ENCODE measurements at regions not wholly inside any gene's neighbourhood (a gene's known extent, or its start where the extent isn't known, plus 50 kb on each side); places are given as distances from the start of the nearest gene placed in this dataset.

DNA sequence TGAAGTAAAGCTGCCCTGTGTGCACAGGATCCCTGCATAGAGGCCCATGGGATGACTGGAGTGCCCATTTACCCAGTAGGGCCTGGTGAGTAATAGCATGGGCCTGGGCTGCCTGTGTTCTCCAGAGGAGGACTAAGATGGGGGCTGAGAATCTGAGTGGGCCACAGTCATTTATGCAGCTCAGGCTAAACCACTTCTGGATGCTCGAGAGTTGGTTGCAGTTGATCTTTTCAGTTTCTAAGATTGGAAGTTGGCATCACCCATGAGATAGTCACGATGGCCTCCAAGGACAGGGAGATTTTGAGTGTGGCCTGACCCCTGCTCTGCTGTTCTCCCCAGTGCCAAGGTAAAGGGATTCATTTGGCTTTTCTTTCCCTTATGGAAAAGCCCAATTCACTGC lies 179.1 kb upstream of the SPRED2 start:
- Histone ChIP-seq H3K27me3 (replicated peaks in 1 of 4; ENCODE audit: control insufficient read depth in 3 of 4, extremely low read depth in 1 of 4, insufficient read depth in 3 of 4, low read length in 3 of 4) (no peaks in the 10 kb centered on the region), H3K23ac (ENCODE audit: insufficient read length) (no peak overlapping the region), H3K4ac (replicated peaks; ENCODE audit: insufficient read length, low read depth, low read length) (no peak overlapping the region), H2BK12ac (ENCODE audit: low read depth, low read length) (no peak overlapping the region), H3K4me1 (replicated peaks in 1 of 4; ENCODE audit: control insufficient read depth in 3 of 4, insufficient read depth in 4 of 4, low read length in 3 of 4) (peaks cover 2 to 12% (median 9%) of the 10 kb centered on the region in 4 experiments; a peak in 4 of 7 replicates), H2BK15ac (ENCODE audit: low read length) (no peak overlapping the region), H3K79me1 (ENCODE audit: low read depth, low read length) (no peaks in the 10 kb centered on the region), H3K9me3 (ENCODE audit: insufficient read depth in 2 of 2, low read depth in 1 of 2, low read length in 1 of 2) (no peaks in the 10 kb centered on the region), H4K20me1 (replicated peaks in 1 of 2; ENCODE audit: control insufficient read depth in 1 of 2, insufficient read depth in 2 of 2, low read length in 2 of 2) (no peaks in the 10 kb centered on the region), H3K14ac (ENCODE audit: insufficient read length) (no peak overlapping the region), H3K4me3 (ENCODE audit: extremely low read depth in 1 of 4, insufficient read depth in 2 of 4, low read depth in 3 of 4, low read length in 4 of 4) (no peak overlapping the region), H3K9ac (replicated peaks in 1 of 4; ENCODE audit: extremely low read depth in 1 of 4, low read depth in 3 of 4, low read length in 3 of 4) (no peak overlapping the region), H3K79me2 (ENCODE audit: control insufficient read depth in 1 of 2, insufficient read depth in 2 of 2, low read length in 2 of 2) (no peaks in the 10 kb centered on the region), H3K4me2 (ENCODE audit: insufficient read depth in 1 of 2, low read depth in 2 of 2, low read length in 2 of 2) (no peak overlapping the region), H3K27ac (ENCODE audit: low read depth, low read length) (no peak overlapping the region), H3K18ac (ENCODE audit: extremely low read depth, low read length) (peak overlapping the region; percentile 48; the same call in 1 of the 2 replicates), H2BK20ac (ENCODE audit: low read length) (no peak overlapping the region), H2BK120ac (replicated peaks; ENCODE audit: low read depth, low read length) (no peak overlapping the region), H4K5ac (ENCODE audit: insufficient read length, low read depth, low read length) (no peak overlapping the region), H3K56ac (replicated peaks; ENCODE audit: insufficient read length, low read depth, low read length) (no peak overlapping the region), H2AFZ (ENCODE audit: low read length) (no peak overlapping the region), H3K23me2 (ENCODE audit: low read depth, low read length) (no peaks in the 10 kb centered on the region), H2AK5ac (ENCODE audit: low read depth, low read length) (no peak overlapping the region; the same call in 1 of the 2 replicates), H3K36me3 (ENCODE audit: control insufficient read depth in 2 of 4, insufficient read depth in 4 of 4, low read length in 3 of 4) (no peaks in the 10 kb centered on the region), H2BK5ac (ENCODE audit: low read depth, low read length) (no peak overlapping the region), H4K8ac (ENCODE audit: extremely low read depth, insufficient read depth, low read length) (0 out of 2 replicates have a peak overlapping the region, but pooled peaks have one; percentile 35), H4K91ac (replicated peaks; ENCODE audit: insufficient read length, low read length) (no peak overlapping the region)
- DNase-seq (ENCODE audit: low read depth in 1 of 2, low spot score in 2 of 2) (peak in 1 of 2 experiments; percentile 24), FAIRE-seq (no peak)
- 94% methylated on average over 2 of the region's 2 CpGs; no CpG with 5 or more reads in 1 of the 2 experiments for WGBS, 2 experiments (ENCODE audit: extremely low coverage in 1 of 2, insufficient coverage in 1 of 2, insufficient read length in 1 of 2, insufficient replicate concordance in 2 of 2, low coverage in 1 of 2, low lambda C conversion rate in 2 of 2, missing lambda C conversion rate in 1 of 2)
- ChIA-PET POLR2A (ENCODE audit: partially characterized antibody) (no interaction called here), CTCF (ENCODE audit: partially characterized antibody) (interaction anchor here (0.8 kb wide), 1 partner anchor 565 kb away, joined by 3 read pairs; no protein-coding TSS in a partner anchor)
- TF ChIP-seq SIX5 (IDR thresholded peaks at IDR 0.05; ENCODE audit: low read depth, low read length) (no peak), MAFK (IDR thresholded peaks at IDR 0.05; ENCODE audit: low read depth, low read length) (no peak), HDAC2 (IDR thresholded peaks at IDR 0.05; ENCODE audit: borderline replicate concordance in 1 of 2, low read depth in 2 of 2, low read length in 2 of 2) (no peak), CHD2 (IDR thresholded peaks at IDR 0.05; ENCODE audit: low read length) (no peak), SP2 (IDR thresholded peaks at IDR 0.05; ENCODE audit: low read length) (no peak), KDM4A (IDR thresholded peaks at IDR 0.05; ENCODE audit: low read depth, low read length, severe bottlenecking) (no peak), FOSL1 (IDR thresholded peaks at IDR 0.05; ENCODE audit: insufficient read depth, low read depth, low read length) (no peak)
- TF ChIP-seq, protein P1, sequence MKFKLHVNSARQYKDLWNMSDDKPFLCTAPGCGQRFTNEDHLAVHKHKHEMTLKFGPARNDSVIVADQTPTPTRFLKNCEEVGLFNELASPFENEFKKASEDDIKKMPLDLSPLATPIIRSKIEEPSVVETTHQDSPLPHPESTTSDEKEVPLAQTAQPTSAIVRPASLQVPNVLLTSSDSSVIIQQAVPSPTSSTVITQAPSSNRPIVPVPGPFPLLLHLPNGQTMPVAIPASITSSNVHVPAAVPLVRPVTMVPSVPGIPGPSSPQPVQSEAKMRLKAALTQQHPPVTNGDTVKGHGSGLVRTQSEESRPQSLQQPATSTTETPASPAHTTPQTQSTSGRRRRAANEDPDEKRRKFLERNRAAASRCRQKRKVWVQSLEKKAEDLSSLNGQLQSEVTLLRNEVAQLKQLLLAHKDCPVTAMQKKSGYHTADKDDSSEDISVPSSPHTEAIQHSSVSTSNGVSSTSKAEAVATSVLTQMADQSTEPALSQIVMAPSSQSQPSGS (IDR thresholded peaks at IDR 0.05; ENCODE audit: low read length): no peak
- TF ChIP-seq, protein P2, sequence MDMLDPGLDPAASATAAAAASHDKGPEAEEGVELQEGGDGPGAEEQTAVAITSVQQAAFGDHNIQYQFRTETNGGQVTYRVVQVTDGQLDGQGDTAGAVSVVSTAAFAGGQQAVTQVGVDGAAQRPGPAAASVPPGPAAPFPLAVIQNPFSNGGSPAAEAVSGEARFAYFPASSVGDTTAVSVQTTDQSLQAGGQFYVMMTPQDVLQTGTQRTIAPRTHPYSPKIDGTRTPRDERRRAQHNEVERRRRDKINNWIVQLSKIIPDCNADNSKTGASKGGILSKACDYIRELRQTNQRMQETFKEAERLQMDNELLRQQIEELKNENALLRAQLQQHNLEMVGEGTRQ (IDR thresholded peaks at IDR 0.05; ENCODE audit: low read length): no peak
- TF ChIP-seq, protein P3, sequence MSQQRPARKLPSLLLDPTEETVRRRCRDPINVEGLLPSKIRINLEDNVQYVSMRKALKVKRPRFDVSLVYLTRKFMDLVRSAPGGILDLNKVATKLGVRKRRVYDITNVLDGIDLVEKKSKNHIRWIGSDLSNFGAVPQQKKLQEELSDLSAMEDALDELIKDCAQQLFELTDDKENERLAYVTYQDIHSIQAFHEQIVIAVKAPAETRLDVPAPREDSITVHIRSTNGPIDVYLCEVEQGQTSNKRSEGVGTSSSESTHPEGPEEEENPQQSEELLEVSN (IDR thresholded peaks at IDR 0.05): no peak
